ENCODE measurements at regions not wholly inside any gene's neighbourhood (a gene's known extent, or its start where the extent isn't known, plus 50 kb on each side); places are given as distances from the start of the nearest gene placed in this dataset.

DNA sequence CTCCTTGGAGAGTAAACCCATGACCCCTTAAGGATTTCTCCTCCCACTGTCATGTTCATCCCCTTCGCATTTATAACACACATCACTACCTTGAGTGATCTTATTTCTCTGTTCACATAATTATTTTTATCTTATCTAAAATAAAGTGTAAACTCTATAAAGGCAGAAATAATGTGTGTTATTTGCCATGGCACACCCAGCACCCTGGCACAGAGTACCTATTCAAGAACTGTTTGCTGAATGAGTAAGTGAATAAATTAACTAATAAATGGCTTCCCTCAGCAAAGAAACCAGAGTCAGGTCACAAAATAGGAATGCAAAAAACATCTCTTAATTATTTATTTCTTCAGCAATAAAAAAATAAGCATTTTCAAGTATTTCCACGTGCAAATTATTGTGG lies 330.3 kb upstream of the GHITM start:
- Histone ChIP-seq H3K9ac (ENCODE audit: low read length in 3 of 3) (no peak overlapping the region), H3K36me3 (ENCODE audit: control insufficient read depth in 2 of 3, insufficient read depth in 3 of 3, low read length in 3 of 3) (no peaks in the 10 kb centered on the region), H3K4me1 (ENCODE audit: control insufficient read depth in 2 of 3, insufficient read depth in 2 of 3, low read depth in 1 of 3, low read length in 3 of 3) (peaks cover 0 to 6% (median 0%) of the 10 kb centered on the region in 3 donors), H3K27me3 (ENCODE audit: control insufficient read depth, insufficient read depth, low read length) (no peaks in the 10 kb centered on the region), H3K27ac (ENCODE audit: low read depth in 2 of 2, low read length in 2 of 2) (no peak overlapping the region), H3K9me3 (ENCODE audit: control insufficient read depth in 2 of 3, insufficient read depth in 1 of 3, low read length in 3 of 3) (no peaks in the 10 kb centered on the region), H3K4me3 (ENCODE audit: low read length in 3 of 3) (no peak overlapping the region)
- no peak for FAIRE-seq
- TF ChIP-seq, protein P1, sequence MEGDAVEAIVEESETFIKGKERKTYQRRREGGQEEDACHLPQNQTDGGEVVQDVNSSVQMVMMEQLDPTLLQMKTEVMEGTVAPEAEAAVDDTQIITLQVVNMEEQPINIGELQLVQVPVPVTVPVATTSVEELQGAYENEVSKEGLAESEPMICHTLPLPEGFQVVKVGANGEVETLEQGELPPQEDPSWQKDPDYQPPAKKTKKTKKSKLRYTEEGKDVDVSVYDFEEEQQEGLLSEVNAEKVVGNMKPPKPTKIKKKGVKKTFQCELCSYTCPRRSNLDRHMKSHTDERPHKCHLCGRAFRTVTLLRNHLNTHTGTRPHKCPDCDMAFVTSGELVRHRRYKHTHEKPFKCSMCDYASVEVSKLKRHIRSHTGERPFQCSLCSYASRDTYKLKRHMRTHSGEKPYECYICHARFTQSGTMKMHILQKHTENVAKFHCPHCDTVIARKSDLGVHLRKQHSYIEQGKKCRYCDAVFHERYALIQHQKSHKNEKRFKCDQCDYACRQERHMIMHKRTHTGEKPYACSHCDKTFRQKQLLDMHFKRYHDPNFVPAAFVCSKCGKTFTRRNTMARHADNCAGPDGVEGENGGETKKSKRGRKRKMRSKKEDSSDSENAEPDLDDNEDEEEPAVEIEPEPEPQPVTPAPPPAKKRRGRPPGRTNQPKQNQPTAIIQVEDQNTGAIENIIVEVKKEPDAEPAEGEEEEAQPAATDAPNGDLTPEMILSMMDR (IDR thresholded peaks at IDR 0.05; ENCODE audit: borderline replicate concordance, extremely low read depth, insufficient read depth) = no peak
- intact Hi-C loops (cut with DNase I) = no loop called here
- no peak for DNase-seq

- no peaks in the 10 kb centered on the region for H3K36me3 ChIP-seq (ENCODE audit: control insufficient read depth in 2 of 3, insufficient read depth in 3 of 3, low read length in 3 of 3)
- no peak overlapping the region for H3K27ac ChIP-seq (ENCODE audit: low read depth in 2 of 2, low read length in 2 of 2)
- H3K4me3 ChIP-seq (ENCODE audit: low read length in 3 of 3) = no peak overlapping the region
- TF ChIP-seq, protein P1 (IDR thresholded peaks at IDR 0.05; ENCODE audit: borderline replicate concordance, extremely low read depth, insufficient read depth) = no peak
- no peak for FAIRE-seq
- no peak overlapping the region for H3K9ac ChIP-seq (ENCODE audit: low read length in 3 of 3)
- intact Hi-C loops (cut with DNase I) = no loop called here
- H3K4me1 ChIP-seq (ENCODE audit: control insufficient read depth in 2 of 3, insufficient read depth in 2 of 3, low read depth in 1 of 3, low read length in 3 of 3) = no peaks in the 10 kb centered on the region
- DNase-seq = no peak
- H3K27me3 ChIP-seq (ENCODE audit: control insufficient read depth, insufficient read depth, low read length) = no peaks in the 10 kb centered on the region
- no peaks in the 10 kb centered on the region for H3K9me3 ChIP-seq (ENCODE audit: control insufficient read depth in 2 of 3, insufficient read depth in 1 of 3, low read length in 3 of 3)
Measured at GRCh38 chr10:83816942-83817341, 322.4 kb upstream of the GHITM start.

- DNase-seq (no peak), FAIRE-seq (no peak)
- H3K9ac ChIP-seq (ENCODE audit: low read length in 3 of 3) = no peak overlapping the region
- intact Hi-C loops (cut with DNase I) = no loop called here
- no peaks in the 10 kb centered on the region for H3K36me3 ChIP-seq (ENCODE audit: control insufficient read depth in 2 of 3, insufficient read depth in 3 of 3, low read length in 3 of 3)
- TF ChIP-seq, protein P1 (IDR thresholded peaks at IDR 0.05; ENCODE audit: borderline replicate concordance, extremely low read depth, insufficient read depth) = no peak
- no peaks in the 10 kb centered on the region for H3K9me3 ChIP-seq (ENCODE audit: control insufficient read depth in 2 of 3, insufficient read depth in 1 of 3, low read length in 3 of 3)
- no peak overlapping the region for H3K27ac ChIP-seq (ENCODE audit: low read depth in 2 of 2, low read length in 2 of 2)
- no peaks in the 10 kb centered on the region for H3K4me1 ChIP-seq (ENCODE audit: control insufficient read depth in 2 of 3, insufficient read depth in 2 of 3, low read depth in 1 of 3, low read length in 3 of 3)
- no peaks in the 10 kb centered on the region for H3K27me3 ChIP-seq (ENCODE audit: control insufficient read depth, insufficient read depth, low read length)
- H3K4me3 ChIP-seq (ENCODE audit: low read length in 3 of 3) = no peak overlapping the region
Measured at GRCh38 chr10:83817797-83818196, 321.5 kb upstream of the GHITM start.

DNA sequence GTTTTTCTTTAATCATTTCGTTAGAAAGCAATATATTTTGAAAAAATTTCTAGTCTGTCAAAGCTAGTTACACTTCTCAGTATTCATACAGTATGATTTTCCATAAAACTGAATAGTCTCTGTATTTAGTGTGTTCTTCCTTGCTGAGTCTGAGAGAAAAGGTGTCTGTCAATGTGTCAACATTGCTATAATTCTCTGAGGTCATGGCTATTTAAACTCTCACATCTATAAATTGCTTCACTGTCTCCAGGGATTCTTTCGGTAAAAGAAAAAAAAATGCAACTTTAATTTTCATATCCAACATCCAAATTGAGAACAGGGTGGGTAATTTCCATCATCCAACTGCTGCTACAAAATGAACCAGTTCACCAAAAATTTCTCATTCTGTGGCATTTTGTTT lies 319.7 kb upstream of the GHITM start:
- FAIRE-seq (no peak), DNase-seq (no peak)
- H3K27ac ChIP-seq (ENCODE audit: low read depth in 2 of 2, low read length in 2 of 2) = no peak overlapping the region
- H3K4me1 ChIP-seq (ENCODE audit: control insufficient read depth in 2 of 3, insufficient read depth in 2 of 3, low read depth in 1 of 3, low read length in 3 of 3) = no peaks in the 10 kb centered on the region
- H3K9ac ChIP-seq (ENCODE audit: low read length in 3 of 3) = no peak overlapping the region
- TF ChIP-seq, protein P1 (IDR thresholded peaks at IDR 0.05; ENCODE audit: borderline replicate concordance, extremely low read depth, insufficient read depth) = no peak
- H3K9me3 ChIP-seq (ENCODE audit: control insufficient read depth in 2 of 3, insufficient read depth in 1 of 3, low read length in 3 of 3) = no peaks in the 10 kb centered on the region
- H3K4me3 ChIP-seq (ENCODE audit: low read length in 3 of 3) = no peak overlapping the region
- no peaks in the 10 kb centered on the region for H3K36me3 ChIP-seq (ENCODE audit: control insufficient read depth in 2 of 3, insufficient read depth in 3 of 3, low read length in 3 of 3)
- intact Hi-C loops (cut with DNase I) = no loop called here
- no peaks in the 10 kb centered on the region for H3K27me3 ChIP-seq (ENCODE audit: control insufficient read depth, insufficient read depth, low read length)
